Karpas-422 (cell line): ENCODE measurements at regions not wholly inside any gene's neighbourhood (a gene's known extent, or its start where the extent isn't known, plus 50 kb on each side); places are given as distances from the start of the nearest gene placed in this dataset. TPM values are rescaled to one million over a fixed set of nuclear protein-coding genes. Genes with fewer than 3 reads are reported as not detected.
"Not testable (repeated sequence)": the region's sequence is repeated elsewhere in the genome, so short reads cannot be mapped to it uniquely, and the experiment has no call there.

Source experiments
- DNase-seq: peaks from one replicate; pipeline ENCODE4 v3.0.0-alpha.2; 2015
- H2AFZ ChIP-seq: fragments of 200-600 bp; sonication (generic); 2 replicates; pipeline ENCODE4 v1.6.1; 2014; ENCODE audit warnings: antibody characterized with exemption, low read length, mixed read lengths
- H3K27ac ChIP-seq: fragments of 200-600 bp; sonication (generic); 2 replicates; pipeline ENCODE4 v1.5.1; 2014; ENCODE audit warnings: mild to moderate bottlenecking, low read length, moderate library complexity
- H3K27me3 ChIP-seq: fragments of 200-600 bp; sonication (generic); 2 replicates; pipeline ENCODE4 v1.6.1; 2014; ENCODE audit warnings: low read length, mixed read lengths
- H3K36me3 ChIP-seq: fragments of 200-600 bp; sonication (generic); 2 replicates; pipeline ENCODE4 v1.6.1; 2014; ENCODE audit warnings: low read length, mixed read lengths; ENCODE audit not compliant: insufficient read depth
- H3K4me1 ChIP-seq: fragments of 200-600 bp; sonication (generic); 2 replicates; pipeline ENCODE4 v1.6.1; 2014; ENCODE audit warnings: mild to moderate bottlenecking, low read length, mixed read lengths
- H3K4me2 ChIP-seq: fragments of 200-600 bp; sonication (generic); 2 replicates; pipeline ENCODE4 v1.6.1; 2014; ENCODE audit warnings: low read length, low read depth, mild to moderate bottlenecking; ENCODE audit not compliant: poor library complexity, severe bottlenecking
- H3K4me3 ChIP-seq: fragments of 200-600 bp; sonication (generic); 2 replicates; pipeline ENCODE4 v1.5.1; 2014; ENCODE audit warnings: mild to moderate bottlenecking, antibody characterized with exemption, low read length, mixed read lengths
- H3K79me2 ChIP-seq: fragments of 200-600 bp; sonication (generic); 2 replicates; pipeline ENCODE4 v1.6.1; 2014; ENCODE audit warnings: mild to moderate bottlenecking, low read length, mixed read lengths
- H3K9ac ChIP-seq: fragments of 200-600 bp; sonication (generic); 2 replicates; pipeline ENCODE4 v1.6.0; 2014; ENCODE audit warnings: low read length
- H3K9me2 ChIP-seq: fragments of 200-600 bp; sonication (generic), shearing (Covaris generic); replicated peaks from 2 replicates; pipeline ENCODE4 v1.6.0; 2014; ENCODE audit warnings: mild to moderate bottlenecking, low read length, moderate library complexity; ENCODE audit not compliant: insufficient read depth
- H3K9me3 ChIP-seq: fragments of 300-700, 200-600 bp; sonication (generic); 2 replicates; pipeline ENCODE4 v1.6.1; 2014; ENCODE audit warnings: low read length, mixed read lengths
- H4K20me1 ChIP-seq: fragments of 200-600 bp; sonication (generic); 2 replicates; pipeline ENCODE4 v1.6.1; 2014; ENCODE audit warnings: mild to moderate bottlenecking, antibody characterized with exemption, low read length, low read depth; ENCODE audit not compliant: insufficient read depth
- small RNA-seq: library from RNA; depleted of rRNA; stranded (forward); fragments of <200 nt; gene quantifications from one replicate; pipeline ENCODE3, GENCODE V24; 2014

DNA sequence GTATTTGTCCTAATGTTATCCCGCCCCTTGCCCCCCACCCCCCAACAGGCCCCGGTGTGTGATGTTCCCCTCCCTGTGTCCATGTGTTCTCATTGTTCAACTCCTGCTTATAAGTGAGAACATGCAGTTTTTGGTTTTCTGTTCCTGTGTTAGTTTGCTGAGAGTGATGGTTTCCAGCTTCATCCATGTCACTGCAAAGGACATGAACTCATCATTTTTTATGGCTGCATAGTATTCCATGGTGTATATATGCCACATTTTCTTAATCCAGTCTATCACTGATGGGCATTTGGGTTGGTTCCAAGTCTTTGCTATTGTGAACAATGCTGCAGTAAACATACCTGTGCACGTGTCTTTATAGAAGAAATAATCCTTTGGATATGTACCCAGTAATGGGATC, 51.9 kb upstream of the CD2AP start:
- H3K4me3 ChIP-seq, H2AFZ ChIP-seq, H3K4me2 ChIP-seq, H3K9ac ChIP-seq, H3K4me1 ChIP-seq, H3K36me3 ChIP-seq, H3K79me2 ChIP-seq, H4K20me1 ChIP-seq, H3K27me3 ChIP-seq, DNase-seq, H3K9me3 ChIP-seq, H3K9me2 ChIP-seq, H3K27ac ChIP-seq: not testable (repeated sequence)

DNA sequence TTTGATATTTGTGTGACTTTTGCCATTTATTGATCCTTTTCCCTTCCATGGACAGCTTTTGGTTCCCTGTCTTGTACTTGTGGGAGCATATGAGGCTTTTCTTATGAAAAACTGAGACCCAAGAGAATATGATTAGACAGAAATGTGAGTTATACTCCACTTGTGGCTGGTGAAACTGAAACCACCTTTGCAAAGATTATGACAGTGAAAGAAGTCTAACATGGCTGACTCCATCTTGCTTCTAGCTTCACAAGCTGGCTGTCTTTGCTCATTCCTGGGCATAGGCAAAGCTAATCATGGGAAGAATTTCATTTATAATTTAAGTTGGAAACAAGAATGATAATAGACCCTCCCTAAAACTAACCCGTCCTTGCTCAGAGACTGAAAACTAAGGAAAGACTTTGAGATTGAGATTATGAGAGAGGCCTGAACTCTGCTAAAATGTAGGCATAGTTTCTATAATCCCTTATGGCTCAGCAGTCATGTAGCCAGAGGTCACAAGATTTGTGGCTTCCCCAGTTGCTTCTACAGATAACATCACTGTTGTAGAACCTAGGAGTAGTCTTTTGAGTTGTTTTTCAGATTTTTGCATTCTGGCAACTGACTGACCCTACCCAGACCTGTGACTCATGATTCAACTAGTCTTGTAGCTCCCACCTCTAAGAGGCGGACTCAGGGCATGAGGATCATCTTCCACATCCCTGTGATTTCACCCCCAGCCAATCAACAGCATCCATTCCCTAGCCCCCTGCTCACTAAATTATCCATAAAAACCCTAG, 50.9 kb upstream of the CD2AP start:
- H3K9me3 ChIP-seq: no peaks in the 10 kb centered on the region
- no peaks in the 10 kb centered on the region for H3K27me3 ChIP-seq
- H4K20me1 ChIP-seq: no peaks in the 10 kb centered on the region
- no peak overlapping the region for H2AFZ ChIP-seq
- H3K4me1 ChIP-seq: peaks cover 10% of the 10 kb centered on the region
- H3K36me3 ChIP-seq: no peaks in the 10 kb centered on the region
- H3K4me3 ChIP-seq: no peak overlapping the region
- no peak overlapping the region for H3K9ac ChIP-seq
- no peak overlapping the region for H3K4me2 ChIP-seq
- DNase-seq: no peak
- no peaks in the 10 kb centered on the region for H3K9me2 ChIP-seq
- H3K79me2 ChIP-seq: no peaks in the 10 kb centered on the region
- no peak overlapping the region for H3K27ac ChIP-seq

DNA sequence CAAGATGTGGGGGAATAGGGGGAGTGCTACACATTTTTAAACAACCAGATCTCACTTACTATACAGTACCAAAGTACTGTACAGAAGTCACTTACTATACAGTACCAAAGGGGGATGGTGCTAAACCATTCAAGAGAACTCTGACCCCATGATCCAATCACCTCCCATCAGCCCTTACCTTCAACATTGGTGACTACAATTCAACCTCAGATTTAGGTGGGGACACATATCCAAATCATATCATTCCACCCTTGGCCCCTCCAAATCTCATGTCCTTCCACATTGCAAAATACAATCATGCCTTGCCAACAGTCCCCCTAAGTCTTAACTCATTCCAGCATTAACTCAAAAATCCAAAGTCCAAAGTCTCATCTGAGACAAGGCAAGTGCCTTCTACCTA, 49.9 kb upstream of the CD2AP start:
- no peak overlapping the region for H3K27ac ChIP-seq

More for the DNA sequence above, 49.9 kb upstream of the CD2AP start:
- Histone ChIP-seq H3K9me3 (no peaks in the 10 kb centered on the region), H3K9ac (no peak overlapping the region), H3K4me1 (peaks cover 10% of the 10 kb centered on the region), H4K20me1 (no peaks in the 10 kb centered on the region), H3K4me3 (no peak overlapping the region), H3K9me2 (no peaks in the 10 kb centered on the region), H3K4me2 (no peak overlapping the region), H3K27me3 (no peaks in the 10 kb centered on the region), H3K36me3 (no peaks in the 10 kb centered on the region), H2AFZ (no peak overlapping the region), H3K79me2 (no peaks in the 10 kb centered on the region)
- DNase-seq: no peak

Small RNA genes lying in the stretch of these regions (small RNA-seq; reads per million reads assigned to genes)
- gene B3GNTL1P2: not detected
